Kasumi-1 (cell line): ENCODE measurements at regions not wholly inside any gene's neighbourhood (a gene's known extent, or its start where the extent isn't known, plus 50 kb on each side); places are given as distances from the start of the nearest gene placed in this dataset.
A peak's percentile ranks its signal among the peaks of the same experiment; 100 is the strongest.

ENCODE experiments used
- DNase-seq, 2 experiments: peaks; one replicate each; lab custom pipeline; 2025; lab: John Stamatoyannopoulos, UW

- no peak for DNase-seq
Observed at GRCh38 chr15:31975830-31976229, 54.5 kb upstream of the CHRNA7 start.

GRCh38 chr15:31977138-31977537, 53.2 kb upstream of the CHRNA7 start:
- no peak for DNase-seq

DNA sequence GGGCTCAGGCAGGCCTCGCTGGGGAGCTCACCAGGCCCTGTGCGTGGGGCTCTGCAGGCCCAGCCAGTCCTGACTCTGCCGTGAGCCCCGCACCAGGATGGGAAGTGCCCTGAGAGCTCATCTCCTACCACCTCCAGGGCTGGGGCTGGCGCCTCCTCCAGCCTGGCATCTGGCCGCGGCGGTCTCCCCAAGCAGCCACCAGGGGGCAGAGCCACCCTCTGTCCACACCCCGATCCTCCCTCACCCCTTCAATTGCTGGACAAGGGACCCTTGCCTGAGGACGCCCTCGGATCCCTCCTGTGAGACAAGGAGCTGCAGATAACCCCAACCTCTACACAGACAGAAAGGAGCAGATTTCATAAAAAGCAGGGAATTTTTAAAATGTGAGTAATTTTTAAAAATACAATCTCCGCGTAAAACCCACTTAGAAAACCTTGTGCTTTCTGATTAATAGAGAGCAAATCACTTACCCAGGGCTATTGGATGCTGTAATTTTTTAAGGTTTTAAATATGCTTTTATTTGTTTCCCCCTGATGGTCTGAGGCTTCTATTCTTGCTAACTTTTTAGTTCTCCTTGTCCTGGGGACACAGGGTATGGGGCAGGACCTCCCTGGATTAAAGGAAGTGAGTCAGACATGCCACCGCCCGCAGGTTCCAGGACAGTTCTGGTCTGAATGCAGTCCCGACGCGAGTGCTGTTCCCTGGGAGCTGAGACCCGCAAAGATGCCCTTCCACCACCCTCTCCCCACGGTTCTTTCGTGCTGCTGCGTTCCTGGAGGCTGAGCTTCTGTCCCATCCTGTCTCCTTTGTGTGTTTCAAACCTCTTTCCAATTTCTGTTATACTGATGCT, 52.3 kb upstream of the CHRNA7 start:
- peak; percentile 12 to 20 for DNase-seq
